Immature natural killer cell (primary cell): ENCODE measurements at regions not wholly inside any gene's neighbourhood (a gene's known extent, or its start where the extent isn't known, plus 50 kb on each side); places are given as distances from the start of the nearest gene placed in this dataset.

Source experiments
- DNase-seq, 3 donors: peaks; one replicate each; pipeline ENCODE4 v3.0.0; 2022; ENCODE audit warnings: mixed read lengths in 1 of 3
- H3K27ac Mint-ChIP-seq, 6 donors: one replicate each; pipeline ENCODE4 v1.8.0; 2020; ENCODE audit warnings: mixed read lengths in 6 of 6, mild to moderate bottlenecking in 5 of 6, inconsistent platforms in 4 of 6, moderate library complexity in 3 of 6
- H3K27me3 Mint-ChIP-seq, 3 donors: one replicate each; pipeline ENCODE4 v1.8.0; 2020 to 2021; ENCODE audit warnings: low read depth in 3 of 3, mild to moderate bottlenecking in 3 of 3, mixed read lengths in 3 of 3, moderate library complexity in 3 of 3, inconsistent platforms in 1 of 3
- H3K36me3 Mint-ChIP-seq, 3 donors: one replicate each; pipeline ENCODE4 v1.8.0; 2020; ENCODE audit warnings: mixed read lengths in 3 of 3, inconsistent platforms in 2 of 3, mild to moderate bottlenecking in 2 of 3
- H3K4me1 Mint-ChIP-seq, 2 donors: one replicate each; pipeline ENCODE4 v1.8.0; 2020; ENCODE audit warnings: inconsistent platforms in 2 of 2, mild to moderate bottlenecking in 2 of 2, mixed read lengths in 2 of 2, moderate library complexity in 1 of 2
- H3K4me3 Mint-ChIP-seq, 5 donors: one replicate each; pipeline ENCODE4 v1.8.0; 2020; ENCODE audit warnings: mild to moderate bottlenecking in 5 of 5, mixed read lengths in 5 of 5, inconsistent platforms in 3 of 5, moderate library complexity in 3 of 5
- H3K9me3 Mint-ChIP-seq, 6 donors: one replicate each; pipeline ENCODE4 v1.8.0; 2020; ENCODE audit warnings: mild to moderate bottlenecking in 6 of 6, mixed read lengths in 6 of 6, inconsistent platforms in 4 of 6, moderate library complexity in 3 of 6

DNA sequence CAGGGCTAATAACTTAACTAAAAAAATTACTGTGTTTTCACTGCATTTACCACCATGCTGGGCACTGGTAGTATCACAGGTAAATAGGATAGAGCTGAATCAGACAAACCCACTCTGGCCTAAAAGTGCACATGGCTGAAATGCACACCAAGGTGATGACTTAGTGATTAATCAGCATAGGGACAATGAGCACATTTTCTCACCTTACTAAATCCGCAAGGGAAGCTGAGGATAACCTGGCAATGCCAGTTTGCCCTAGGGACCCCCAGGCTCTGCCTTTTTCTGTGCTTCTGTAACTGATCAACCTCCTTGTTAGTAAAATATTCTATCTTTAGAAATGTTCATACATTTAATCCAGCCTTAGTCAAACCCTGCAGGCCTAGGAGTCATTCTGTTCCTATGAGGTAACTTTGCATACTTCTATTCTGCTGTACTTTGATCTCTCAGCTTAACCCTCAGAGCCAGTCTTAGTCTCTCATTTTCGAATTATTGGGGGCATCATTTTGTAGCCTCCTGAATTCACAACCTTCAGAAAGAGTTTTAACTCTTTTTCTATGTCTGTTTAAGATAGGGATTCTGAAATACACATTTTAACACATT, 562.9 kb upstream of the KCNMB2 start:
- Mint-ChIP-seq H3K4me1 (no peaks in the 10 kb centered on the region), H3K27ac (no peak overlapping the region), H3K36me3 (peaks cover 0 to 3% (median 0%) of the 10 kb centered on the region in 3 donors), H3K9me3 (no peaks in the 10 kb centered on the region), H3K4me3 (no peak overlapping the region), H3K27me3 (no peaks in the 10 kb centered on the region)
- no peak for DNase-seq

DNA sequence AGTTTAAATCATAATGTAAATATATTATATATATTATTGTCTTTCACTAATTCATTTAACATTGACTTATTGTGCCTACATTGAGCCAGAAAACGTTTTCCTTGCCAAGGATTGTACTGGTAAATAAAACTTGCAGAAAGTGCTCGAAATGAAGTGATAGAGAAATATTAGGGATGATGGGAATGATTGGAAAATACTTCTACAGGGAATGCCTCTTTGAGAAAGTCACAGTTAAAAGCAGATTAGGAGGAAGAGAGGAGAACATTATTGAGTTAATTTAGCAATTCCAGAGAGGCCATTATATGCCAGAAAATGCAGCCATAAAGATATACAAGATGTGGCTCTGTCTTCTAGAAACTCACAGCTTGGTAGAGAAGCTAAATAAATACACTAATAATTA, 560.0 kb upstream of the KCNMB2 start:
- H3K9me3 Mint-ChIP-seq: no peaks in the 10 kb centered on the region
- no peaks in the 10 kb centered on the region for H3K4me1 Mint-ChIP-seq
- H3K27ac Mint-ChIP-seq: no peak overlapping the region
- no peak overlapping the region for H3K4me3 Mint-ChIP-seq
- H3K36me3 Mint-ChIP-seq: peaks cover 0 to 3% (median 0%) of the 10 kb centered on the region in 3 donors
- DNase-seq: no peak
- H3K27me3 Mint-ChIP-seq: no peaks in the 10 kb centered on the region

DNA sequence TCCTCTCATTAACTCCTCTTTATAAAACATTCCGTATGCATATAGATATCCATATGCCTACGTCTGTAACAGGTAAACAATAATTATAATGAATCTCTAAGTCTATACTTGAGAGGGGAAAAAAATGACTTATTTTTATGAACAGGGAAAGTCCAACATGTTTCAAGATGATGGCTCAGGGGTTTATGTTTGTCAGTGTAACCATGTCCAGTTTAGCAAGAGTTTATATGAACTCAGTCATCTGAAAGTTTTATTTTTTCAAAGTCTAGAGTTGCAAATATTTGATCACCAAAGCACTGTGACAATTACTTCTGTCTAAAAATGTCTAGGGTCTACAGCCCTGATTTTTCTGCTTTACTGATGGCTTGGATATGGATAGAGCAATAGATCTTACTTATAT, 559.4 kb upstream of the KCNMB2 start:
- no peak for DNase-seq
- no peaks in the 10 kb centered on the region for H3K27me3 Mint-ChIP-seq
- peaks cover 0 to 3% (median 0%) of the 10 kb centered on the region in 3 donors for H3K36me3 Mint-ChIP-seq
- H3K4me1 Mint-ChIP-seq: no peaks in the 10 kb centered on the region
- H3K4me3 Mint-ChIP-seq: no peak overlapping the region
- no peak overlapping the region for H3K27ac Mint-ChIP-seq
- H3K9me3 Mint-ChIP-seq: no peaks in the 10 kb centered on the region

DNA sequence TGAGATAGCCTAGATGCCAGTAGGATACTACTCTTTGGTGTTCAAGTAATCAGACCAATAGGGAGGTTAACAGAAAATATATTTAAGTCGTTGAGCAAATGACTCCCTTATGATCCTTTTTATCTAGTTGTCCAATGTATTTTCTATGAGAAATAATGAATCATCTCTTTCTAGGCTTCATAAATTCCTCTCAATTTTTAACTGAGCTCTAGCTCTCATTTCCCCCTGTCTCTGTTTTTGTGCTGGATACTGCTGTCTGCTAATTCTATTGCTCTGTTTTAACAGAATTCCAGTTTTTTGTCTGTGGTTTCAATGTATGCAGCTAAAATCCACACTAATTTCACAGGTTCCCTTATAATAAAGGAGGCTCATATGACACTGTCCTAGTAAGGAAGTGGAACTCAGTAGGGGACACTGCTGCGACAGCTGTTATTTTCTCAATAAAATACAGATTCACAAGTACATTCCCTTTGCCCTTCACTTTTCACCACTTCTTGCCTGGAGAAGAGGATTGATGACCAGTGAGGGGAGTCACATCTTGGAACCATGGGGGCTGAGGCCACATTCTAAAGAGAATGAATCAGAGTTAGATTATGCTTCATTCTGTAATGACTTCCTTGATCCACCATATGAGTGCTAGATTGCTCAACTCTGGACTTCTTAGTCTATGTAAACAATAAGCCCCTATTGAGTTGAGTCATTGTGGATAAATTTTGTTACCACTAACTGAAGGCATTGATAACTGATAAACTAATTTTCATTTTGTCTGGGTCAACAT, 558.7 kb upstream of the KCNMB2 start:
- peaks cover 0 to 3% (median 0%) of the 10 kb centered on the region in 3 donors for H3K36me3 Mint-ChIP-seq
- H3K27me3 Mint-ChIP-seq: no peaks in the 10 kb centered on the region
- DNase-seq: no peak
- H3K4me1 Mint-ChIP-seq: no peaks in the 10 kb centered on the region
- no peaks in the 10 kb centered on the region for H3K9me3 Mint-ChIP-seq
- no peak overlapping the region for H3K27ac Mint-ChIP-seq
- H3K4me3 Mint-ChIP-seq: no peak overlapping the region

DNA sequence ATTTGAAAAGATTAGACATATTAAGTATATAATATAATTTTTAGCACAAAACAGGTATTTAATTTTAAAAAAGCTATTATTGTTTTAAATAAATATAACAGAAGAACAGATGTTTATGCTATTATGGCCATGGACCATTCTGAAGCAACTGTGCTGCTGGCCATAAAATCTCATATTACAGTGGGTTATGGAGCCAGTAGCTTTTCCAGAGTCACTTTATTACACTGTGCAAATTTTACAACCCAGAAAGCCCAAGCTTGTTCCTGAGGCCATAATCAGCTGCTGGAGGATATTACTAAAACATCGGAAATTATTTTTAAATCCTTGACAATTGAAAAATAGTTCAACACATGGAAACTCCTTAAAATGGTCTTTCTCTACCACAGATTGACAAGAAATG, 557.3 kb upstream of the KCNMB2 start:
- Mint-ChIP-seq H3K4me3 (no peak overlapping the region), H3K27me3 (no peaks in the 10 kb centered on the region), H3K36me3 (peaks cover 0 to 3% (median 0%) of the 10 kb centered on the region in 3 donors), H3K4me1 (no peaks in the 10 kb centered on the region), H3K9me3 (no peaks in the 10 kb centered on the region), H3K27ac (no peak overlapping the region)
- no peak for DNase-seq

DNA sequence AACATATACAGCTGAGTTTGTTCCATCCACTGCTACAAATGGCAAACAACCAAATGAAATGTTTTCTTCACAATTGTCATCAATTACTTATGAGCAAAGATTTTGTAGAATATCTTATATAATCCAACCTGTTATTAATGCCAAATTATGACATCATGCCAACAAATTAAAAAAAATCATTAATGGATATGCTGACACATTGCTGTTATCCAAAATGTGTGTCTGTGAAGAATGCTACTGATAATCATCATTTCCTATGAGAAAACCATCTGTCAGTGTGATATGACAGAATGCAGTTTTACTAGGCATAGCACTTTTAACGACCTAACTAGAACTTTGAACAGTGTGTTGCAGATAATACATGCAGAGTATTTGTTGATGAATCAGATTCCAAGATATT, 556.5 kb upstream of the KCNMB2 start:
- DNase-seq: no peak
- Mint-ChIP-seq H3K27me3 (no peaks in the 10 kb centered on the region), H3K4me1 (no peaks in the 10 kb centered on the region), H3K27ac (no peak overlapping the region), H3K36me3 (peaks cover 0 to 3% (median 0%) of the 10 kb centered on the region in 3 donors), H3K4me3 (no peak overlapping the region), H3K9me3 (no peaks in the 10 kb centered on the region)

DNA sequence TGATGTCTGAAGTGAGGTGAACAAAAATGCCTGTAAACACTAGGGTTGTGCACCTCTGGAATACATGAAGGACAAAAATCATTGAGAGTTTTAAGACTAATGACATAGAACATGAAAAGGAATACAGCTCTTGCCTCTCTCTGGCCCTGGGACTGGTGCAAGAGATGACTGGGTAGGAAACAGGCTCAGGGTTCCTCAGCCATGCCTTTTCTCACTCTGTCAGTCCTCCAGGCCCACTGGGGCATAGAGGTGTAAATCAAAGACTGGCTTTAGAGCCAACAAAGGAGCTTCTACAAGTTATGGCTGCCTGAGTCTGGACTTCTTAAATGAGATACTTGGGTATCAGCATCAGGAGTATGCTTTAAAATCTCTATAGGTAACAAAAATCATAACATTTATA, 554.7 kb upstream of the KCNMB2 start:
- Mint-ChIP-seq H3K27ac (no peak overlapping the region), H3K9me3 (peaks cover 0 to 1% (median 0%) of the 10 kb centered on the region in 6 donors), H3K4me1 (no peaks in the 10 kb centered on the region), H3K27me3 (peaks cover 0 to 2% (median 0%) of the 10 kb centered on the region in 3 donors), H3K36me3 (no peaks in the 10 kb centered on the region), H3K4me3 (no peak overlapping the region)
- DNase-seq: no peak

DNA sequence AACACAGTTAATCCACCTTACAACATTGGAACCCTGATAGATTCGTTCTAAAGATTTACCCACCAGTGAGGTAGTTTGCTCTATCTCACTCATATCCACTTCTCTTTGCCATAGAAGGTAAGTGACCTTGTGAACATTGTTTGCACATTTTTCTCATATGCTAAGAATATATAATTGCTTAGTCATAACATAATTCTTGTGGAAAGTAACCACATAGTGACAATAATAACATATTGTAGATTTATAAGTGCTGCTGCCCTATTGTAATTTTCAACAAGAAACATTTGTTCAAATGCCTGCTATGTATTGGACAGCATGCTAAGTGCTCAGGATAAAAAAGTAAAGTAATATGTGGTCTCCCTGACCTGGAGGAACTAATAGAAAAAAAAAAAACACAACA, 554.2 kb upstream of the KCNMB2 start:
- H3K4me1 Mint-ChIP-seq: no peaks in the 10 kb centered on the region
- no peak overlapping the region for H3K4me3 Mint-ChIP-seq
- H3K36me3 Mint-ChIP-seq: no peaks in the 10 kb centered on the region

DNA sequence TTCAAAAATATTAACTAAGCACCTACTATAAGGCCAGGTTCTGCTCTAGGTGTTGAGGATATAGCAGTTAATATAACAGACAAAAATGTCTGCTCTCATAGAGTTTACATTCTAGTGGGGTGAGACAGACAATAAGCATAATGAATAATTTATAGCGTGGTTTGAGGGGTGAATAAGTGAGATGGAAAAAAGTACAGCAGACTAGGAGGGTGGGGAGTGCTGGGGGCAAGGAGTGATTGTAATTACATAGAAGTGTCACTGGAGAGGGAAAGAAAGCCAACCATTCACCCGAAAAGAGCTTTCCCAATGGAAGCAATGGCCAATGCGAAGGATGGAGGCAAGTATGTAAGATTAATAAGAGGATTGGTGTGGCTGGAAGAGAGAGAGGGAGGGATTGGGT, 552.9 kb upstream of the KCNMB2 start:
- H3K27me3 Mint-ChIP-seq: peaks cover 0 to 2% (median 0%) of the 10 kb centered on the region in 3 donors
- no peak for DNase-seq
- H3K4me3 Mint-ChIP-seq: no peak overlapping the region
- H3K9me3 Mint-ChIP-seq: peaks cover 0 to 1% (median 0%) of the 10 kb centered on the region in 6 donors
- no peaks in the 10 kb centered on the region for H3K4me1 Mint-ChIP-seq
- no peaks in the 10 kb centered on the region for H3K36me3 Mint-ChIP-seq
- no peak overlapping the region for H3K27ac Mint-ChIP-seq

More for the DNA sequence above, 554.2 kb upstream of the KCNMB2 start:
- peaks cover 0 to 2% (median 0%) of the 10 kb centered on the region in 3 donors for H3K27me3 Mint-ChIP-seq
- DNase-seq: no peak
- peaks cover 0 to 1% (median 0%) of the 10 kb centered on the region in 6 donors for H3K9me3 Mint-ChIP-seq
- H3K27ac Mint-ChIP-seq: no peak overlapping the region

DNA sequence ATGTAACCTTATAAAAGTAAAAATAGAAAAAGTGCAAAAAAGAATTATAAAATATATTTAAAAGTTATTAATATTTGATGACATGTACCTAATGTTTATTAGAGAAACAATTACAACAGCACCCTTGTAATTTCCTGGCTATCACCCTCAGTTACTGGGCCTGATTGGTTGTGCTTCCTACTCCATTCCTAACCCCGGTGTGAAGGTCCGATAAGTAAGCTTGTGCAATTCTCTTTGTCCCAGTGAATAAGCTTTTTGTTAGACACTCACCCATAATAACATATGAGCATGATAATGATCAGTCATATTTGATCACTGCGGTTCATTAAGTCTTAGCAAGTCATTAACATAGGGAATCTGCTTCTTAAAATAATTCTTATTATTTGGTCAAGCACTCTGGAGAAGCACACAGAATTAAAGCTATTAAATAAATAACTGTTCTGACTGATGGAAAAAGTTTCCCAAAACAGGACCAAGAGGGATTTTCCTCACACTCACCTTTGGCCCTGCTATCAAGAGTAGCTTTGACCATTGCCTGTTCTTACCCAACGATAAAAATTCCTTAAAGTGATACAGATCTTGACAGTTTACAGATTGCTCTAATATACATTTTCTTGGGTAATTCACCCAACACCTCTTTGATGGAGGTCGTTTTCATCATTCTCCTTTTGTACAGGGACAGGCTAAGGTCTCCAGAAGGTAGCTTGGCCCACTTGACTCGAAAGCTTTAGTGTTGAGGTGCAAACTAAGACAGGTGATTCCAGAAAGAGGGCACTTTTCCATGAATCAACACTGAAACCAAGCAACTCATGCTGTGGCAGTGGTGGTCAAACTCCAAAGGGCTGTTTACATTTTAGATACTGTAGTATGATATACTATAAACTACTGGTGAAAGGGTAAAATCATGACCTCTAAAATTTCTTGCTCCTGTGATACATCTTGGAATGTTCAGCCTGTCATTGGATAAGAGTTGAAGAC, 543.0 kb upstream of the KCNMB2 start:
- Mint-ChIP-seq H3K9me3 (no peaks in the 10 kb centered on the region), H3K27me3 (peaks cover 0 to 3% (median 3%) of the 10 kb centered on the region in 3 donors), H3K4me1 (no peaks in the 10 kb centered on the region), H3K4me3 (no peak overlapping the region), H3K27ac (no peak overlapping the region), H3K36me3 (no peaks in the 10 kb centered on the region)
- DNase-seq: no peak

DNA sequence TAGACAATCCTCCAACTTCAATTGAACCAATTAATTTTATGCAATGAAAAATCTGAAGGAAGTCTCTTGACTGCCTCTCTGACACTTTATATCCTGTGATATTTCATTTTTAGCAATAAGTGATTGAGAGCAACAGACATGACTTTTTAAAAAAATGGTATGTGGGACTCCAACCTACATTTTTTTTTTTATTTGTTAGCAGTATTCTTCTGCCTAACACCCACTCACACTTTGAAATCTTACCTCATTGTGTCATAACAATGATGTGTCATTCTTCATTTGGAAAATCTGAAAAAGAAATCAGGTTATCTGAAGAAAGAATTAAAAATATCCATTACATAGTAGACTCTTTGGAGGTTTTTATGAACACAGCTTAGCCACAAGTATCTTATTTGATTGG, 541.3 kb upstream of the KCNMB2 start:
- peaks cover 0 to 2% (median 0%) of the 10 kb centered on the region in 6 donors for H3K9me3 Mint-ChIP-seq
- H3K36me3 Mint-ChIP-seq: peaks cover 0 to 4% (median 0%) of the 10 kb centered on the region in 3 donors
- H3K27ac Mint-ChIP-seq: no peak overlapping the region
- no peaks in the 10 kb centered on the region for H3K4me1 Mint-ChIP-seq
- H3K4me3 Mint-ChIP-seq: no peak overlapping the region
- DNase-seq: no peak
- peaks cover 0 to 3% (median 0%) of the 10 kb centered on the region in 3 donors for H3K27me3 Mint-ChIP-seq

DNA sequence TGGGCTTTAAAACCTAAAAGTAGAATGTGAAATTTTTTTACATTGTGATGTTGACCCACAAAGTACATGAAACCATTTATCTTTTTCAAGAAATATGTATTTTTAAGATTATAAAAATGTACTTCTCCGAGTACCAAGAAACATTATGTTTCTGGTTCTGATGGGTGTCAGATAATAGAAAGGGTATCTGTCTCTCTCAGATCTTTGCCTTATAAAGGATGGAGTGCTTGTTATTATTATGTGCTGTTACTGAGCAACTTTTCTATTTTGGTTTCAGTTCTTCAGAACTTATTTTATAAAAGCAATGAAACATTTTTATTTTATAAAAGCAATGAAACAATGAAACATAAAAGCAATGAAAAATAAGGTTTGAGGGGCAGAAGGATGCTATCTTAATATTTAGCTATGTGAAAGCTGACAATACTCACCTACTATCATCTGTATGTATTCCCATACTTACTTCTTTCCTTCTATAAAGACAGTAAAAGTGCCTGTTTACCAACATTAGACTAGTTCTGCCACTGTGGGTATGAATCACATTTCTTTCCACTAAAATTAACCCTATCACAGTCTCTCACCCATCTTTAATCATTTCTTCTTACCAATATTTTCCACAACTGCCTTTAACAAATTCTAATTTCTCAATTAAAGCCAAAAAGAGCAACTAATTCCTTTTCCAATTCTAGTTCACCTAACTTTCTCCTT, 540.7 kb upstream of the KCNMB2 start:
- Mint-ChIP-seq H3K4me3 (no peak overlapping the region), H3K27me3 (peaks cover 0 to 3% (median 0%) of the 10 kb centered on the region in 3 donors), H3K9me3 (peaks cover 0 to 2% (median 0%) of the 10 kb centered on the region in 6 donors), H3K36me3 (peaks cover 0 to 4% (median 0%) of the 10 kb centered on the region in 3 donors), H3K27ac (no peak overlapping the region), H3K4me1 (no peaks in the 10 kb centered on the region)
- DNase-seq: no peak

DNA sequence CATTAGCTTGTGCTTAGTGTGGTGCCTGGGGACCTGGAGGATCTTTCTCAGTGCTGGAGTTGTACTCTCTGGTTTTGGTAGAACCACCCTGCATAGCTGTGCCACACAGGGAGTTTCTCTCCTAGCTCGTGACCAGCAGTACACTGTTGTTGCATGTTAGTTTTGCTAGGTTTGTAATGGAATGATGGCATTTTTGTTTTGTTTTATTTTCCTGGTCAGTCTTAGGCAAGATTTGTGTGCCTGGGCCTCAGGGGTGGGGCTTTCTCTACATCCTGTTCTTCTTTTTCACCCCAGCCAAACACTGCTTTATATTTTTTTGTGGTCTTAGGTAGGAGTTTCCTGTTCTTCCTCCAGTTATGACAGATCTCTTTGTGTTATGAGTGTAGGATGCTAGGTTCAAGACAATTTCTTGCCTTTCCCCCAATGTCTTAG, 534.5 kb upstream of the KCNMB2 start:
- H3K4me3 Mint-ChIP-seq: peak overlapping the region; percentile 33 to 68 (median 52)
- no peak for DNase-seq
- peaks cover 0 to 7% (median 0%) of the 10 kb centered on the region in 6 donors for H3K9me3 Mint-ChIP-seq
- peaks cover 4 to 9% (median 5%) of the 10 kb centered on the region in 3 donors for H3K36me3 Mint-ChIP-seq
- peaks cover 27 to 34% of the 10 kb centered on the region in 2 donors for H3K4me1 Mint-ChIP-seq
- H3K27me3 Mint-ChIP-seq: no peaks in the 10 kb centered on the region
- H3K27ac Mint-ChIP-seq: peak overlapping the region; percentile 47 to 90 (median 79)
